Mucosa of descending colon (tissue), 3 donors: ENCODE measurements at regions not wholly inside any gene's neighbourhood (a gene's known extent, or its start where the extent isn't known, plus 50 kb on each side); places are given as distances from the start of the nearest gene placed in this dataset.

Source experiments
- ATAC-seq: fragments of 200-7000 bp; cut with Tn5 transposase; one replicate; pipeline ENCODE4 v1.9.1; 2020; ENCODE audit warnings: mild to moderate bottlenecking, moderate library complexity
- DNase-seq, 3 donors: peaks; one replicate each; pipeline ENCODE4 v3.0.0-alpha.2; 2020
- H3K36me3 ChIP-seq: fragments of 200-600 bp; one replicate; pipeline ENCODE4 v1.8.0; 2021; ENCODE audit warnings: low read depth, mild to moderate bottlenecking
- H3K4me1 ChIP-seq: fragments of 200-600 bp; one replicate; pipeline ENCODE4 v1.8.0; 2021; ENCODE audit warnings: low read depth, mild to moderate bottlenecking
- H3K4me3 ChIP-seq: fragments of 200-600 bp; one replicate; pipeline ENCODE4 v1.8.0; 2021; ENCODE audit warnings: mild to moderate bottlenecking
- H3K9me3 ChIP-seq: fragments of 200-600 bp; one replicate; pipeline ENCODE4 v1.8.0; 2021; ENCODE audit warnings: mild to moderate bottlenecking
- intact Hi-C, 2 donors: fragments of 100-400 bp; cut with DNase I in 1 of 2; cut with micrococcal nuclease in 1 of 2; formaldehyde crosslinking; loops; one replicate each; pipeline versions ENCODE4 v1.11.0 to v1.11.1; 2022; cut with DNase I, micrococcal nuclease
- TF ChIP-seq, protein P1 (sequence below): fragments of 200-600 bp; IDR thresholded peaks from one replicate; pipeline ENCODE4 v1.8.0; 2022; ENCODE audit warnings: antibody characterized with exemption, mild to moderate bottlenecking
- donor health status: DM: no; HTN: no; CAD: no; lungs with moderate emphysema.
- donor health status: DM: no; HTN: no; CAD: no.
- donor health status: DM: no; HTN: yes; CAD: no.

DNA sequence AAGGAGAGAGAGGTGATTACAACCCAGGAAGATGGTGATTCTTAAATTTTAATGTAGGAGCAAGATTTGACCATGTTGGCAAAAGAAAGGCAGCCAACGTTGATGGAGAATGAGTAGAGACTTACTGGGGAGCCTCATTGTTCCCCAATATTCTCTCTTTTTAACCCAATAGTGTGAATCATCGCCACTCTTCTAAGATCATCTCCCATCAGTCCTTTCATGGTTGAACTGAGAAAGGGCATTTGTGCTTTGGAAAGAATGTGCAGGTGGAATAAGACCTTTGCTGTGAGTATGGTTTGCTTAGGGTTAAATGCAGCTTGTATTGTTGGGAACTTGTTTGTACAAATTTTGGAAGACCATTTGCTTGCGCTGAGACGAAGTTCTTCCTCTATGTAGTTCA lies 231.0 kb downstream of the TBXT start:
- Histone ChIP-seq H3K4me3 (no peak overlapping the region), H3K9me3 (no peaks in the 10 kb centered on the region), H3K4me1 (no peaks in the 10 kb centered on the region), H3K36me3 (no peaks in the 10 kb centered on the region)
- ATAC-seq (no peak), DNase-seq (no peak)
- TF ChIP-seq, protein P1, sequence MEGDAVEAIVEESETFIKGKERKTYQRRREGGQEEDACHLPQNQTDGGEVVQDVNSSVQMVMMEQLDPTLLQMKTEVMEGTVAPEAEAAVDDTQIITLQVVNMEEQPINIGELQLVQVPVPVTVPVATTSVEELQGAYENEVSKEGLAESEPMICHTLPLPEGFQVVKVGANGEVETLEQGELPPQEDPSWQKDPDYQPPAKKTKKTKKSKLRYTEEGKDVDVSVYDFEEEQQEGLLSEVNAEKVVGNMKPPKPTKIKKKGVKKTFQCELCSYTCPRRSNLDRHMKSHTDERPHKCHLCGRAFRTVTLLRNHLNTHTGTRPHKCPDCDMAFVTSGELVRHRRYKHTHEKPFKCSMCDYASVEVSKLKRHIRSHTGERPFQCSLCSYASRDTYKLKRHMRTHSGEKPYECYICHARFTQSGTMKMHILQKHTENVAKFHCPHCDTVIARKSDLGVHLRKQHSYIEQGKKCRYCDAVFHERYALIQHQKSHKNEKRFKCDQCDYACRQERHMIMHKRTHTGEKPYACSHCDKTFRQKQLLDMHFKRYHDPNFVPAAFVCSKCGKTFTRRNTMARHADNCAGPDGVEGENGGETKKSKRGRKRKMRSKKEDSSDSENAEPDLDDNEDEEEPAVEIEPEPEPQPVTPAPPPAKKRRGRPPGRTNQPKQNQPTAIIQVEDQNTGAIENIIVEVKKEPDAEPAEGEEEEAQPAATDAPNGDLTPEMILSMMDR = no peak
- intact Hi-C loops = no loop called here

DNA sequence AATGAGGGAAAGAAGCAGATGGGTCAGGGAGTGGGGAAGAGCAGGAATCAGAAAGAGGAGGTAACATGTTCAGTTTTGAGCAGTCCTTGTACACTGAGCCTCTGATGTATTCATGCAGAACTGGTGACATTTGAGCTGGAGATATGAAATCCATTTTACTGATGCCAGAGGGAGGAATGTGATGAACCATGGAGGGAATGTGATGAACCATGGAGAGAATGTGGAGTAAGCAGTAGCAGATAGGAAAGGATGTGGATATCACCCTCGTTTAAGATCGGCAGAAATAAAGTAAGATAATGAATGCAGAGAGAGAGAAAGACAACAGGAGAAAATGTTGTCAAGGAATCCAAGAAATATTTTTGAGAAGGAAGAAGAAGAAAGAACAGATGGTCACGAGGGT lies 231.6 kb downstream of the TBXT start:
- no peak for DNase-seq
- Histone ChIP-seq H3K4me1 (no peaks in the 10 kb centered on the region), H3K4me3 (no peak overlapping the region), H3K9me3 (no peaks in the 10 kb centered on the region), H3K36me3 (no peaks in the 10 kb centered on the region)
- intact Hi-C loops = no loop called here
- TF ChIP-seq, protein P1 = no peak
- ATAC-seq = no peak

DNA sequence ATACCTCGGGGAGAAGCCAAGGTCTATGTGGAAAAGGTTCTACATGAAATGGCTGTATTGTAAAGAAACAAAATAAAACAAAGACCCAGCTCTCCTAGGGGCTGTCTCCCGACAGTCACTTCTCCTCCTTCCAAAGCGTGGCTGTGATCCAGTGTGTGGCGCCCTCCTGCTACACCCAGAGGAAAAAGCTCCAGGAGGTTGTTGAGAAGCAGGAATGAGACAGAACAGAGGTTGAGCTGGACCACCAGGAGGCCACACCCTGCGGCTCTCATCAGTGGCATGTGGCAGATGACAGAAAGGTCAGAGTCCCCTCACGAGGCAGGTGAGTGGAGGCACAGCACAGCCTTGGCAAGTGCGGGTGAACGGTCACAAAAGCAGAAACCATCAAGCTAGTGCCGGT lies 236.0 kb downstream of the TBXT start:
- DNase-seq (no peak), ATAC-seq (no peak)
- Histone ChIP-seq H3K4me3 (no peak overlapping the region), H3K36me3 (no peaks in the 10 kb centered on the region), H3K4me1 (no peaks in the 10 kb centered on the region), H3K9me3 (no peaks in the 10 kb centered on the region)
- TF ChIP-seq, protein P1 = no peak
- intact Hi-C loops = no loop called here

DNA sequence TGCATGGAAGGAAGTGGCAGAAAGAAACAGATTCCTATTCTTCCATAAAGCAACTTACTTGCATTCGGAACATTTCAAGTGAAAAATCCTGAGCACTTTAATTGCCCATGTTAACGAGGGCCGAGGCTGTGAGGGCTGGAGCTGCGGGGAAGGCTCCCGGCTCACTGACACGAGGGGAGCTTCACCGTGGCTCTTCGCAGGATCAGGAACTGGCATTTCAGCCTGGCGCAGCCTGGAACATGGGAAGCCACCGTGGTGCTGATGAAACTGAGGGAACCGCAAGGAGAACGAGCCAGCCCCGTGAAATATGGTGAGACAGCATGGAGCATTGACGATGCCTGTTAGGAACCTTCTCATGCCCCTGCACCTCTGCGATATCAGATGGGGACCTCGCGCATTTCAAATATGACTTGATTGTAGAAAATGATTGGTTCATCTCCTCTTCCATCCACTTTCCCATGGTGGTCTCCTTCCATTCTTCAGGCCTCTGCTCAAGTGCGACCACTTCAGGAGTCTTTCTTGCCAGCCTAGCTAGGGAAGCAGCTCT lies 236.9 kb downstream of the TBXT start:
- ATAC-seq (no peak), DNase-seq (no peak)
- Histone ChIP-seq H3K36me3 (no peaks in the 10 kb centered on the region), H3K4me1 (no peaks in the 10 kb centered on the region), H3K9me3 (no peaks in the 10 kb centered on the region), H3K4me3 (no peak overlapping the region)
- intact Hi-C loops = no loop called here
- TF ChIP-seq, protein P1 = no peak

DNA sequence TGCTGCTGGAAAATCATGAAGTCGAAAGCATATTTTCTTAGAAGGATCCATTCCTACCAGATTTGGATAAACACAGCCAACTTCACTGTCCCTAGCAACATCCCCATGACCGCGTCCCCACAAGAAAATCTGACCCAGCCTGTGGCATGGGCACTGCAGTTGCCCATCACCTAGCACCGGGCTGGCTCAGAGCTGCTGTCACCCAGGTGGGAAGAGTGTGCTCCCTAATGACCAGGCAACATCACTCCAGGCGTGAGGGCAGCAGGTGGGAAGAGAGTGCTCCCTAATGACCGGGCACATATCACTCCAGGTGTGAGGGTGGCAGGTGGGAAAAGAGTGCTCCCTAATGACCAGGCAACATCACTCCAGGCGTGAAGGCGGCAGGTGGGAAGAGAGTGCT lies 238.0 kb downstream of the TBXT start:
- no peaks in the 10 kb centered on the region for H3K36me3 ChIP-seq
- H3K4me1 ChIP-seq = no peaks in the 10 kb centered on the region
- H3K9me3 ChIP-seq = no peaks in the 10 kb centered on the region
- ATAC-seq (no peak), DNase-seq (no peak)
- intact Hi-C loops = no loop called here
- TF ChIP-seq, protein P1 = no peak
- no peak overlapping the region for H3K4me3 ChIP-seq

DNA sequence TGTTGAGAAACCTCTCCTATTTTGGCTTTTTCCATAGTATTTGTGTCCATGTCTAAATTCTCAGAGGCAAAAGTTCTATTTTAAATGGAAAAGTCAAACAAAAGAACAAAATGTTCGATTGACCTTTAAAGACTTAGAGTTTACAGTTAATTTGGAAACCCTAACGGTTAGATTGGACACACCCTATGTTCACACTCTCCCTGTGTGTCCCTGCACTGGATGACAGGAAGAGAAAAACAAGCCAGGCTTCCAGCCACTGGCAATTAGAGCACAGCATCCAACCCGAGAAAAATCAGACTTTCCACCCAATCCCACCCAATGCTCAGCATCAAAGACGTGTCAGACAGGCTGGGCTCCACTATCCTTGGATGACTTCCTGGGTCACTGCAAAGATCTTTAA lies 241.3 kb downstream of the TBXT start:
- H3K4me1 ChIP-seq = no peaks in the 10 kb centered on the region
- TF ChIP-seq, protein P1 = no peak
- H3K9me3 ChIP-seq = no peaks in the 10 kb centered on the region
- H3K36me3 ChIP-seq = no peaks in the 10 kb centered on the region
- intact Hi-C loops = no loop called here
- ATAC-seq (no peak), DNase-seq (no peak)
- H3K4me3 ChIP-seq = no peak overlapping the region
